ENCODE measurements at regions not wholly inside any gene's neighbourhood (a gene's known extent, or its start where the extent isn't known, plus 50 kb on each side); places are given as distances from the start of the nearest gene placed in this dataset.
A peak's percentile ranks its signal among the peaks of the same experiment; 100 is the strongest.

DNA sequence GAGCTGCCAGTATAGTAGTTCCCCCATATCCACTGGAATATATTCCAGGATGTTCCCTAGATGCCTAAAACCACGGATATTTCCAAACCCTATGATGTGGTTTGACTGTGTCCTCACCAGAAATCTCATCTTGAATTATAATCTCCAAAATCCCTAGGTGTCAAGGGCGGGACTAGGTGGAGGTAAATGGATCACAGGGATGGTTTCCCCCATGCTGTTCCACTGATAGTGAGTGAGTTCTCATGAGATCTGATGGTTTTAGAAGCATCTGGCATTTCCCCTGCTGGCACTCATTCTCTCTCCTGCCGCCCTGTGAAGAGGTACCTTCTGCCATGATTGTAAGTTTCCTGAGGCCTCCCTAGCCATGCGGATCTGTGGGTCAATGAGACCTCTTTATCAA, 168.6 kb downstream of the MAF start:
- Histone ChIP-seq H3K79me2 (no peaks in the 10 kb centered on the region), H2AFZ (no peak overlapping the region), H3K4me2 (ENCODE audit: low read length) (no peak overlapping the region), H3K27ac (no peak overlapping the region), H3K9me3 (ENCODE audit: control insufficient read depth, low read length) (no peaks in the 10 kb centered on the region), H3K4me1 (peaks cover 10% of the 10 kb centered on the region), H3K27me3 (ENCODE audit: control insufficient read depth, insufficient read depth, low read length) (no peaks in the 10 kb centered on the region), H3K9ac (no peak overlapping the region), H3K4me3 (ENCODE audit: low read depth, low read length) (no peak overlapping the region), H3K36me3 (ENCODE audit: control insufficient read depth, insufficient read depth, low read length) (no peaks in the 10 kb centered on the region)
- TF ChIP-seq CTCF (IDR thresholded peaks at IDR 0.05): no peak

DNA sequence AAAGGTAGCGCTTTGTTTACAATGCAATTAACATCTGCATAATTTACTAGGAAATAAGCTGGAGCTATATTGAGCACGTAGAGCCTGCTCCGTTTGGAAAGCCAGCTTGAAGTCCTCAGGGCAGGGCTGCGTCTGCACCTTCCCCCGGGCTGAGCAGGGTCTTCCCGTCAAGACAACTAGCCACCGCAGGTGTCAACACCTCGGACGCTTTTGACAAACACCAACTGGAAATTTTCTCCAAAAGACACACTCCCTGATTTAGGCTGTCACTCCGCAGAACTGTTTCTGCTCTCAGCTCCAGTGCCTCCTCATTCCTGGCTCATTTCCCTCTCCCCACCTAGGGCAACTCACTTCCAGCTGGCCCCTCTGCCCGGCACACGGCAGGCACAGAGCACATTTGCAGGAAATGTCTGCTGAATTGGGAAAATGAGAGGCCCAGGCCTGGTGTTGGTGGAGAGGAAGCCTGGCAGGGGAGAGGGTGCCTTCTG, 170.3 kb downstream of the MAF start:
- H3K27ac ChIP-seq: no peak overlapping the region
- H3K4me3 ChIP-seq (ENCODE audit: low read depth, low read length): no peak overlapping the region
- H3K9ac ChIP-seq: no peak overlapping the region
- no peaks in the 10 kb centered on the region for H3K36me3 ChIP-seq (ENCODE audit: control insufficient read depth, insufficient read depth, low read length)
- TF ChIP-seq CTCF (IDR thresholded peaks at IDR 0.05): no peak
- no peaks in the 10 kb centered on the region for H3K9me3 ChIP-seq (ENCODE audit: control insufficient read depth, low read length)
- no peaks in the 10 kb centered on the region for H3K27me3 ChIP-seq (ENCODE audit: control insufficient read depth, insufficient read depth, low read length)
- H3K4me2 ChIP-seq (ENCODE audit: low read length): no peak overlapping the region
- peaks cover 7% of the 10 kb centered on the region for H3K4me1 ChIP-seq
- no peaks in the 10 kb centered on the region for H3K79me2 ChIP-seq
- H2AFZ ChIP-seq: peak overlapping the region; percentile 35

DNA sequence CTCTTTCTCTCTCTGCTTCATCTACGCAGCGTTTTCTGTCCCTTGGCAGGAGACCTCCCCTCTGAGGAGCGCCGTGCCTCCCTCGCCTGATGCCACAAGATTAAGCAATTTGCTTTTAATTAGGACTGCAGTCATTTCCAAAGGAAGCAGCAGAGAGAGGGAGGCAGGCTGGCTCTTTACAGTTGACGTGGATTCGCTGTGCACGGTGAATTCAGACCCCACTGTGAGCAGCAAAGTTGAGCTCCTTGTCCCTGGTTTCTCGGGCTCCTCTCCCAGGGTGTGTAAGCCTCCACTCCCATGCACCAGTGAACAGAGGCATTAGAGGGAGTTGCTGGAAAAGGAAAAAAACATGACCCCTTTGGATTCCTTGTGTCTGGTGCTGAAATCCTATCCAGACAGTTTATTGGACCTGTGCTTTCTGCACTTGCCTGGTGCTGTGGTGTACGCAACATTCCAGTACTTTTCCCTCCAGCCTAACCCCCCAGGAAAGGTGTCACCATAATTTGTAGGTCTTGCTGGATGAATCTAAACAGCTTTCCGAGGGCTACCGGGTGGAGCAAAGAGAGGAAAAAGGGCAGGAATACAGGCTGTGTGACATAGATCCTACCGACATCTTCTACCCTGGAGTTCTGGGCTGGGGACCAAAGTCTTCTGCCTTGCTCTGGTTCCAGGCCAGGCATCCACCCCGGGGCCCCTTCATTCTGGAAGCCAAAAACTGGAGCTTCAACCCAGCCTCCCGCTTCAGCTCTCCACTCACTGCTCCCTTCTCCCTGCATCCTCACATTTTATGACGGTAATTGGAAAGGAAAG, 171.0 kb downstream of the MAF start:
- no peaks in the 10 kb centered on the region for H3K79me2 ChIP-seq
- H3K27ac ChIP-seq: no peak overlapping the region
- H3K4me3 ChIP-seq (ENCODE audit: low read depth, low read length): no peak overlapping the region
- peaks cover 2% of the 10 kb centered on the region for H3K4me1 ChIP-seq
- no peaks in the 10 kb centered on the region for H3K36me3 ChIP-seq (ENCODE audit: control insufficient read depth, insufficient read depth, low read length)
- H3K9ac ChIP-seq: no peak overlapping the region
- TF ChIP-seq CTCF (IDR thresholded peaks at IDR 0.05): no peak
- H3K9me3 ChIP-seq (ENCODE audit: control insufficient read depth, low read length): no peaks in the 10 kb centered on the region
- H3K4me2 ChIP-seq (ENCODE audit: low read length): no peak overlapping the region
- H3K27me3 ChIP-seq (ENCODE audit: control insufficient read depth, insufficient read depth, low read length): no peaks in the 10 kb centered on the region
- peak overlapping the region; percentile 35 for H2AFZ ChIP-seq

- Histone ChIP-seq H3K27me3 (ENCODE audit: control insufficient read depth, insufficient read depth, low read length) (no peaks in the 10 kb centered on the region), H3K27ac (no peak overlapping the region), H3K9me3 (ENCODE audit: control insufficient read depth, low read length) (no peaks in the 10 kb centered on the region), H2AFZ (no peak overlapping the region), H3K79me2 (no peaks in the 10 kb centered on the region), H3K4me2 (ENCODE audit: low read length) (no peak overlapping the region), H3K4me1 (no peaks in the 10 kb centered on the region), H3K36me3 (ENCODE audit: control insufficient read depth, insufficient read depth, low read length) (no peaks in the 10 kb centered on the region), H3K4me3 (ENCODE audit: low read depth, low read length) (no peak overlapping the region), H3K9ac (no peak overlapping the region)
- no peak for TF ChIP-seq CTCF (IDR thresholded peaks at IDR 0.05)
Measured at GRCh38 chr16:79426663-79427062, 173.9 kb downstream of the MAF start.

DNA sequence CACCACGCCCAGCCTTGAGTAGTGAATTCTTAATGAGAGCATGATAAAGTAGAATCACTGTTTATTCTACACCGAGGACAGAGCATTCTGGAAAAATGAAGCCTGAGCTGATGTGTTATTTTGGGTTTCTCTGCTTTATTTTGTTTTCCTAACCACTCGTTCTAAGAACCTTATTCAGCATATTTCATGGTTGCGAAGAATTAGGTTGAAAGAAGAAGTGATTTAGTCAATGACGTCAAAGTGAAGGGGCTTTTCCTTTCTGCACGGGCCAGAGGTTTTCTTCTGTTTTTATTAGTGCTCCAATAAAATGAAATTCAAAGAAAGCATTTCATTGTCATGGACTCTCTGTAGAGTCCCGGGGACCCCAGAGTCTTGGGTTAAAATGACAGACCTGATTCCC, 178.5 kb downstream of the MAF start:
- no peaks in the 10 kb centered on the region for H3K36me3 ChIP-seq (ENCODE audit: control insufficient read depth, insufficient read depth, low read length)
- no peak overlapping the region for H3K4me3 ChIP-seq (ENCODE audit: low read depth, low read length)
- H3K9ac ChIP-seq: no peak overlapping the region
- H3K27ac ChIP-seq: no peak overlapping the region
- H2AFZ ChIP-seq: no peak overlapping the region
- H3K79me2 ChIP-seq: no peaks in the 10 kb centered on the region
- H3K4me2 ChIP-seq (ENCODE audit: low read length): no peak overlapping the region
- H3K4me1 ChIP-seq: peaks cover 18% of the 10 kb centered on the region
- no peak for TF ChIP-seq CTCF (IDR thresholded peaks at IDR 0.05)
- H3K27me3 ChIP-seq (ENCODE audit: control insufficient read depth, insufficient read depth, low read length): no peaks in the 10 kb centered on the region
- no peaks in the 10 kb centered on the region for H3K9me3 ChIP-seq (ENCODE audit: control insufficient read depth, low read length)
